Fibroblast of skin of right biceps (primary cell): ENCODE measurements at regions not wholly inside any gene's neighbourhood (a gene's known extent, or its start where the extent isn't known, plus 50 kb on each side); places are given as distances from the start of the nearest gene placed in this dataset.

ENCODE experiments used
- DNase-seq: peaks from one replicate; pipeline ENCODE4 v3.0.0-alpha.2; 2013

DNA sequence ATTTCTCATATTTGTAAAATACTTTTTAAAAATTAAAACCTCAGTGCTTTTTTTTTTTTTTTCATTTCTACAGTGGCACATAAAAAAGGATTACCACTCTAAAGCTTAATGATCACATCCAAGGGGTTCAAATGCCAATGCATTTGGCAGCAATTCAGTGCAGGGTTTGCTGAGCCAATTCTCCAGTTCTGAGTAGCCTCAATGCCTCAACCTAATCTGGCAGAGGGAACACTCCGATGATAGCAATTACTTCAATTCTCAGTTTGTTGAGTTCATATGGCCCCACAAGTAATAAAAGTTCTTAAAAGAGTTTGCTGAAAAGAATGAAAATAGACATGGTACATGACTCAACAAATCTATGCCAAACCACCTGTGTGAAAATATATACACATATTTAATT is 79.3 kb upstream of the RBMS3 start:
- DNase-seq: no peak

DNA sequence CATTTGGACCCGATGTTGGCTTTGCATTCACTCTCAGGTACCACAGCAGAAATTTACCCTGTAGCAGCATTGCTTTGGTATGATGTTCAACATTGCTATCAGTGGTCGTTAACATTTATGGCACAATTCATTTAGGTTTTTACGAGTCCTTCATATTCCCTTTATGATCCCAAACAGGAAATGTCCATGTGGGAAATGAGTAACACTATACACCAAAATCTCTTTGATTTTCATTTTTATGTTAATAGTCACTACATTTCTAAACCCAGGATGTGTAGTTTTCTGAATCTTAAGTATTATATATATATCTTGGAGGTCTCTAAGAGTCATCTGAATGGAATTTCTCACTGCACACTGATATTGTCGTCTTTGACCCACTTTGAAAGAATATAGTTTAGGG is 78.5 kb upstream of the RBMS3 start:
- peak; percentile 88 for DNase-seq

DNA sequence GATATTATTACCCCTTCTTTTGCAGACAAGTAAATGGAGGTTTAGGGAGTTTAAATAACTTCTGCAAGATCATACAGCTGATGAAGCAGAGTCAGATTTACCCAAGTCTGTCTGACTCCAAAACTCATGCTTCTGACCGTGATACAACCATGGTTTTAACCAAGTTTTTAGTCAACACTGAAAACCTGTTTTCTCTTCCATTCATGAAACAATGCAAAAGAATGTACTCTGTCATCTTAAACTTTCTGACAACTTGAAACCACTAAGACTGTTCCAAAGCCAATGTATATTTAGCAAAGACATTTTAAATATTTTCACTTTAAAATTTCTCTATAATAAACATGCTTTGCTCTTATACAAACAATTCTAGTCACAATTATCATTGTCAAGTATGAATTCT is 77.0 kb upstream of the RBMS3 start:
- DNase-seq: peak; percentile 77

DNA sequence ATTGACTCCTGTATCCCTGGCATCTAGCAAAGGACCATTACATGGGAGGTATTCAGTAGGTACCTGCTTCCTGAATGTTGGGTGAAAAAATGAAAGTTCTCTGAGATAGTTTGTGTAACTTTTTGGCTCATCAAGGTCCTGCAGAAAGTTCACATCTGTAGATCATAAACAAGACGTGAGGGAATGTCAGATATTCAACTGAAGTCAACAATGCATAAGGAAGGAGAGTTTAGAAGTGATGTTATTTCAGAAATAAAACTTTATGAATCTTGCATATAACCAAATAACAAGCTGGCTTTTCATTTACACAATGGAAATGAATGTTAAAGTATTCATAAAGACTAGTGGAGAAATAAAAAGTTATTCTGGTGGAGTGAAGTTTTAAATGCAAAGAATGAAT is 73.4 kb upstream of the RBMS3 start:
- no peak for DNase-seq

DNA sequence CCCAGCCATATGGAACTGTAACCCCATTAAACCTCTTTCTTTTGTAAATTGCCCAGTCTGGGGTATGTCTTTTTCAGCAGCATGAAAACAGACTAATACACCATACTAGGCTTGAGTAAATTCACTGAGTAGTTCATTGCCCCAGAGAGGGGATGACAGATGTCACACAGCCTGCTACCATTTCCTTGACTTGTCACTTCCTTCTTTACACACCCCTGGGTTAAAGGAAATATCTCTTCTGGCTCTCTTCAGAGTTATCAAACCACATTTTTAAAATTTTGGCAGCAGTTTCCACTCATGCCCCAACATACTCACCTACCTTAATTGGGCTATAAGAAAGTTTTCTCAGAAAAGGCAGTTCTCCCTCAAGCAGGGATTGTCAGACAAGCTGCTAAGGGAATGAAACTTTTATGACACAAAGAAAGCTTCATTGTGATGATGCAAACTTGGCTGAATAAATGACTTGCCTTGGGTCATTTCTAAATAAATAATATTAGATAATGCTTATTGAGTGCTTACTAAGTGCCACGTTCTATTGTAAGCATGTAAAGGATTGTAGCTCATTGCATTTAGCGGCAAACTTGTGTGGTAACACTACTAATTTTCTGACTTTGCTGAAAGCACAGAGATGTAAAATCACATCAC is 68.0 kb upstream of the RBMS3 start:
- DNase-seq: no peak

DNA sequence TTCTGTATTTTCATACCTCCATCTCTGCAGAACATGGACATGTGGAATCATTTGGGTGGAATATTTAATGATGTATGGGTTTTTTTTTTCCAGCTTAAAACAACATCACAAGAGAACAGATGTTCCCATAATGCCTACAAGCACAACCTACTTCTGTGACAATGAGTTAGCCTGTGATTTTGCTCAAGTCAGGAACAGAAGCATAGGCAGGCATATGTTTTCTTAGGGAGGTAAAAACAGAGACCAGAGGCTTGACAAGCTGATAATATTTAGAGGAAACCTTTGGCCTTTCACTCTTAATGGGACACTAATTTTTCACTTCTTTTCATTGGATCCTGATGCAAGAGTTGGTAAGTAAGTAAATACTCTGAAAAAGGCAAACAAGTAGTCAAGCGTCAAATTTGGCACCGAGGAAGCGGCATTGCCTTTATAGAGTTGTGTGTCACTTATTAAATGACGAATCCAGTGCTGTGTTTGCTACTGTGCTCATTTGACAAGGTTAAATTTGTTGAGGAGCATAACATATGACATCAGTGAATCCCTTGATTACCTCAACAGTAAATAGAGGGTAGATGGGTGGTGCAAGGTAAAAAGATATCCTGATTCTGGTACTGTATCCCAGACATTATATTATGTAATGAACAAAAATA is 66.7 kb upstream of the RBMS3 start:
- no peak for DNase-seq

DNA sequence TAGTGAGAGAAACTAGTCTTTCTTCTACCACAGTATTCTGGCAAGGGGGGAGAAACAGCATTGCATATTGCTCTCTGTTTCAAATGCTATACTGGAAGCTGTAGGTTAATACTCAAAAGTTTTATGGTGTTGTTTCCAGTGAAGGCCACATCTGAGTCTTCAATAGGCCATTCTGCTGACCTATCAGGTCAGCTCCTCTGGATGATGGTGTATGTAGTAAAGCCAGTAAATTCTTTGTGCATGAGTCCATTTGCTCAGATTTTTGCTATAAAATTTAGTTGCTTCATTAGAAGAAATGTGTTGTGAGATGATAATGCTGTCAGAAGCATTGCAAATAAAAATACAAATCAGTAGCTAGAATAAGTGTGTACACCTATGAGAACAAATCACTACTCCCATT is 64.9 kb upstream of the RBMS3 start:
- peak; percentile 17 for DNase-seq

DNA sequence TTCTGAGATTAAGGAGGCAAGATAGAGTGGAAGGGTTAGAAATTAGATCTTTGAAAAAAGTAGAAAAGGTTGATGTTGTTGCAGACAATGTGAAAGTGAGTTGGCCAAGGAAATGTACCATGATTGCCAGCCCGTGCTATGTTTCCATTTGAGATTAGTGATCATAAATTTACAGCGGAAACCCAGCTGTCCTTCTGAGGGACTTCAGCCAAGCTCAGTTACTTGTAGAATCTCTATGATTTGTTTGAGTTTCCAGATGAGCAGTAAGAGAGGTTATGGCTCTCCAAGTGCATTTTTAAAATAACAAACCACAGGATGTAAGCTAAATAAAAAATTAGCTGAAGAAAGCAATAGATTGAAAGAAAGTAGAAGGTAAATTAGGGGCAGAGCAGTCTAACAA is 54.2 kb upstream of the RBMS3 start:
- no peak for DNase-seq

DNA sequence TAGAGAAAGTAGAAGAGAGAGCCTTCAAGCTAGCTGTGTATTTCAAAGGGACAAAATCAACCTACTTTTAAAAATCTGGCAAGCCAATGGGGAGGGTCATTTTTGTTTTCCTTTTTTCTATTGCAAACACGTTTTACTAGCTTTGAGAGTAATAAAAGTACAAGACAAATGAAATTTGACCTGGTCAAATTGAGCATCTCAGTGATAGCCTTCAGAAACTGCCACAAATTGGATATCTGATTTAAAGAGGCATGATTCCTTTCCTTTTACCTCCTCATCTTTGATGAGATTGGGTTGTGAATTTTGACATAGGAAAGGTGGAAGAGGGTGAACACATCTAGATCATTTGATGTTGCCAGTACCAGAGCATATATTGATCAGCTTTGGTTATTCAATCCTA is 53.6 kb upstream of the RBMS3 start:
- no peak for DNase-seq
